ENCODE measurements at regions not wholly inside any gene's neighbourhood (a gene's known extent, or its start where the extent isn't known, plus 50 kb on each side); places are given as distances from the start of the nearest gene placed in this dataset.

DNA sequence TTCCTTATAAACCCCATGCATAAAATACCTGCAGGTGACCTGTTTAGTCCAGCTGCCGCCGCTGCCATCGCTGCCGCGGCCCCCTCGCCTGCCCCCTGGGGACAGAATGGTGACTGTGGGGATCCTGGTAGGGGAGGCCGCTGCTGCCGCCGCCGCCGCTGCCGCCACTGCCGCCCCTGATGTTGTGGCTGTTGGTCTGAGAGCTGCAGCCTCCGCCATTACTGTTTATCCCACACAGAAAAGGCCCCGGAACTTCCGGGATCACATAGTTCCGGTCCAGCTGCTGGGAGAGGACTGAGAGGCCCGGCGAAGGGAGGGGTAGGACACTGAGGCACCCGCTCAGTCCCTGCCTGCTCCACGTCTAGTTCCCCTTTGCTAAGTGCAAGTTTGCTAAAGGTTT is 244.9 kb downstream of the C12orf50 start:
- TF ChIP-seq, protein P1, sequence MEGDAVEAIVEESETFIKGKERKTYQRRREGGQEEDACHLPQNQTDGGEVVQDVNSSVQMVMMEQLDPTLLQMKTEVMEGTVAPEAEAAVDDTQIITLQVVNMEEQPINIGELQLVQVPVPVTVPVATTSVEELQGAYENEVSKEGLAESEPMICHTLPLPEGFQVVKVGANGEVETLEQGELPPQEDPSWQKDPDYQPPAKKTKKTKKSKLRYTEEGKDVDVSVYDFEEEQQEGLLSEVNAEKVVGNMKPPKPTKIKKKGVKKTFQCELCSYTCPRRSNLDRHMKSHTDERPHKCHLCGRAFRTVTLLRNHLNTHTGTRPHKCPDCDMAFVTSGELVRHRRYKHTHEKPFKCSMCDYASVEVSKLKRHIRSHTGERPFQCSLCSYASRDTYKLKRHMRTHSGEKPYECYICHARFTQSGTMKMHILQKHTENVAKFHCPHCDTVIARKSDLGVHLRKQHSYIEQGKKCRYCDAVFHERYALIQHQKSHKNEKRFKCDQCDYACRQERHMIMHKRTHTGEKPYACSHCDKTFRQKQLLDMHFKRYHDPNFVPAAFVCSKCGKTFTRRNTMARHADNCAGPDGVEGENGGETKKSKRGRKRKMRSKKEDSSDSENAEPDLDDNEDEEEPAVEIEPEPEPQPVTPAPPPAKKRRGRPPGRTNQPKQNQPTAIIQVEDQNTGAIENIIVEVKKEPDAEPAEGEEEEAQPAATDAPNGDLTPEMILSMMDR (IDR thresholded peaks at IDR 0.05) = no peak
- no peak for TF ChIP-seq POLR2A (IDR thresholded peaks at IDR 0.05)

All from transverse colon (tissue), 3 donors.